ENCODE measurements at regions not wholly inside any gene's neighbourhood (a gene's known extent, or its start where the extent isn't known, plus 50 kb on each side); places are given as distances from the start of the nearest gene placed in this dataset.
"Not testable (repeated sequence)": the region's sequence is repeated elsewhere in the genome, so short reads cannot be mapped to it uniquely, and the experiment has no call there.

- DNase-seq (ENCODE audit: low spot score) = not testable (repeated sequence)
Observed at GRCh38 chr5:101205065-101205464, 302.0 kb upstream of the ST8SIA4 start.

- not testable (repeated sequence) for DNase-seq (ENCODE audit: low spot score)
Observed at GRCh38 chr5:101180365-101180764, 277.3 kb upstream of the ST8SIA4 start.

- no peak for DNase-seq (ENCODE audit: low spot score)
Observed at GRCh38 chr5:101176605-101177004, 273.5 kb upstream of the ST8SIA4 start.

- DNase-seq (ENCODE audit: low spot score) = no peak
Observed at GRCh38 chr5:101174981-101175380, 271.9 kb upstream of the ST8SIA4 start.

- no peak for DNase-seq (ENCODE audit: low spot score)
Observed at GRCh38 chr5:101163088-101163487, 260.0 kb upstream of the ST8SIA4 start.

GRCh38 chr5:101160002-101160401 is 256.9 kb upstream of the ST8SIA4 start:
- DNase-seq (ENCODE audit: low spot score) = no peak

- DNase-seq (ENCODE audit: low spot score) = no peak
Observed at GRCh38 chr5:101159006-101159405, 255.9 kb upstream of the ST8SIA4 start.

GRCh38 chr5:101153526-101153925 is 250.4 kb upstream of the ST8SIA4 start:
- no peak for DNase-seq (ENCODE audit: low spot score)

GRCh38 chr5:101143526-101143925 is 240.4 kb upstream of the ST8SIA4 start:
- DNase-seq (ENCODE audit: low spot score) = no peak

GRCh38 chr5:101142102-101142501 is 239.0 kb upstream of the ST8SIA4 start:
- DNase-seq (ENCODE audit: low spot score) = no peak

- DNase-seq (ENCODE audit: low spot score) = no peak
Observed at GRCh38 chr5:101136454-101136853, 233.4 kb upstream of the ST8SIA4 start.

- DNase-seq (ENCODE audit: low spot score) = no peak
Observed at GRCh38 chr5:101123363-101123762, 220.3 kb upstream of the ST8SIA4 start.

GRCh38 chr5:101112645-101113044 is 209.6 kb upstream of the ST8SIA4 start:
- DNase-seq (ENCODE audit: low spot score) = no peak

- DNase-seq (ENCODE audit: low spot score) = no peak
Observed at GRCh38 chr5:101103874-101104273, 200.8 kb upstream of the ST8SIA4 start.

- DNase-seq (ENCODE audit: low spot score) = no peak
Observed at GRCh38 chr5:101102506-101102905, 199.4 kb upstream of the ST8SIA4 start.

- no peak for DNase-seq (ENCODE audit: low spot score)
Observed at GRCh38 chr5:101091902-101092301, 188.8 kb upstream of the ST8SIA4 start.

GRCh38 chr5:101084353-101084752 is 181.3 kb upstream of the ST8SIA4 start:
- DNase-seq (ENCODE audit: low spot score) = no peak

GRCh38 chr5:101080462-101081240 is 177.6 kb upstream of the ST8SIA4 start:
- DNase-seq (ENCODE audit: low spot score) = no peak

GRCh38 chr5:101068298-101068697 is 165.2 kb upstream of the ST8SIA4 start:
- no peak for DNase-seq (ENCODE audit: low spot score)

- DNase-seq (ENCODE audit: low spot score) = no peak
Observed at GRCh38 chr5:101067429-101067828, 164.3 kb upstream of the ST8SIA4 start.

- no peak for DNase-seq (ENCODE audit: low spot score)
Observed at GRCh38 chr5:101062902-101063301, 159.8 kb upstream of the ST8SIA4 start.

- no peak for DNase-seq (ENCODE audit: low spot score)
Observed at GRCh38 chr5:101047181-101047580, 144.1 kb upstream of the ST8SIA4 start.

- DNase-seq (ENCODE audit: low spot score) = no peak
Observed at GRCh38 chr5:101045689-101046088, 142.6 kb upstream of the ST8SIA4 start.

GRCh38 chr5:101040002-101040401 is 136.9 kb upstream of the ST8SIA4 start:
- not testable (repeated sequence) for DNase-seq (ENCODE audit: low spot score)
